IPS-11a (cell line): ENCODE measurements at regions not wholly inside any gene's neighbourhood (a gene's known extent, or its start where the extent isn't known, plus 50 kb on each side); places are given as distances from the start of the nearest gene placed in this dataset.
"Not testable (repeated sequence)": the region's sequence is repeated elsewhere in the genome, so short reads cannot be mapped to it uniquely, and the experiment has no call there.

ENCODE experiments used
- H3K4me3 ChIP-seq: one replicate; pipeline ENCODE4 v1.5.1; 2013; ENCODE audit warnings: low read depth, low read length, control low read depth

- not testable (repeated sequence) for H3K4me3 ChIP-seq
These were observed 524.3 kb upstream of the CADM1 start for GRCh38 chr11:116028506-116028905.

- H3K4me3 ChIP-seq = no peak overlapping the region
These were observed 495.2 kb upstream of the CADM1 start for GRCh38 chr11:115999437-115999836.

GRCh38 chr11:115996808-115997188, 492.6 kb upstream of the CADM1 start:
- no peak overlapping the region for H3K4me3 ChIP-seq

GRCh38 chr11:115996125-115996807, 492.1 kb upstream of the CADM1 start:
- no peak overlapping the region for H3K4me3 ChIP-seq

GRCh38 chr11:115993590-115993989, 489.4 kb upstream of the CADM1 start:
- no peak overlapping the region for H3K4me3 ChIP-seq

- H3K4me3 ChIP-seq = no peak overlapping the region
These were observed 485.8 kb upstream of the CADM1 start for GRCh38 chr11:115990004-115990447.

- no peak overlapping the region for H3K4me3 ChIP-seq
These were observed 481.7 kb upstream of the CADM1 start for GRCh38 chr11:115985896-115986295.

- H3K4me3 ChIP-seq = no peak overlapping the region
These were observed 480.0 kb upstream of the CADM1 start for GRCh38 chr11:115984228-115984627.

- H3K4me3 ChIP-seq = no peak overlapping the region
These were observed 478.5 kb upstream of the CADM1 start for GRCh38 chr11:115982666-115983065.

- no peak overlapping the region for H3K4me3 ChIP-seq
These were observed 477.7 kb upstream of the CADM1 start for GRCh38 chr11:115981814-115982471.

- no peak overlapping the region for H3K4me3 ChIP-seq
These were observed 476.9 kb upstream of the CADM1 start for GRCh38 chr11:115981104-115981481.

- H3K4me3 ChIP-seq = no peak overlapping the region
These were observed 476.3 kb upstream of the CADM1 start for GRCh38 chr11:115980337-115981103.

- H3K4me3 ChIP-seq = no peak overlapping the region
These were observed 470.5 kb upstream of the CADM1 start for GRCh38 chr11:115974703-115975102.

- H3K4me3 ChIP-seq = not testable (repeated sequence)
These were observed 463.0 kb upstream of the CADM1 start for GRCh38 chr11:115967203-115967602.

GRCh38 chr11:115965767-115966504, 461.7 kb upstream of the CADM1 start:
- H3K4me3 ChIP-seq = no peak overlapping the region

- no peak overlapping the region for H3K4me3 ChIP-seq
These were observed 459.9 kb upstream of the CADM1 start for GRCh38 chr11:115964091-115964490.

GRCh38 chr11:115963156-115963555, 458.9 kb upstream of the CADM1 start:
- H3K4me3 ChIP-seq = no peak overlapping the region

- H3K4me3 ChIP-seq = no peak overlapping the region
These were observed 457.2 kb upstream of the CADM1 start for GRCh38 chr11:115961159-115962003.

GRCh38 chr11:115959081-115959486, 454.9 kb upstream of the CADM1 start:
- no peak overlapping the region for H3K4me3 ChIP-seq
